Thyroid gland (tissue), 4 donors: ENCODE measurements at regions not wholly inside any gene's neighbourhood (a gene's known extent, or its start where the extent isn't known, plus 50 kb on each side); places are given as distances from the start of the nearest gene placed in this dataset.

Source experiments
- POLR2A ChIP-seq, 2 donors: fragments of 450-650 bp; IDR thresholded peaks; one replicate each; pipeline ENCODE4 v1.6.1; 2017; ENCODE audit warnings: antibody characterized with exemption in 2 of 2, mild to moderate bottlenecking in 2 of 2, moderate library complexity in 1 of 2
- TF ChIP-seq, protein P1 (sequence below), 6 experiments: fragments of 200-600 bp in 3 of 6; fragments of 450-650 bp in 3 of 6; sonication (generic) in 3 of 6; IDR thresholded peaks; one replicate each; pipeline ENCODE4 v1.5.1; 2016 to 2019; ENCODE audit warnings: antibody characterized with exemption in 6 of 6, mild to moderate bottlenecking in 2 of 6, inconsistent platforms in 1 of 6, moderate library complexity in 1 of 6

DNA sequence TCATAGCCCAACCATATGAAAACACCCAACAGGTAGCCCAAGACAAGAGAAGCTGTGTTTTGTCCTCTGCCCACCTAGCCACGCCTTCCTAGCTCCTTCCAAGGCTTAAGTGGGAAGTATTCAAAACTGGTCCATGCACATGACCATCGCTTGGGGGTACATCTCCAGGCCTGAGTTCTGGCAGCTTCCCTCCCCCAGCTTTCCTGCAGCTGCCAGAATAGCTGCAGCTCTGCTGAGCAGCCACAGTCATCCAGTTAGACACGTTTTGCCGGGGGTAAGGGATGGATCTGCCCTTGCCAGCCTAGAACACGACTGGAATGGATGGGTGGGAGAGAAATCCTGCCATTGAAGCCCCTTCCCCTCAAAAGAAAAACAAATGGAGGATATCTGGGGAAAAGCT is 166.8 kb downstream of the NRP2 start:
- TF ChIP-seq, protein P1, sequence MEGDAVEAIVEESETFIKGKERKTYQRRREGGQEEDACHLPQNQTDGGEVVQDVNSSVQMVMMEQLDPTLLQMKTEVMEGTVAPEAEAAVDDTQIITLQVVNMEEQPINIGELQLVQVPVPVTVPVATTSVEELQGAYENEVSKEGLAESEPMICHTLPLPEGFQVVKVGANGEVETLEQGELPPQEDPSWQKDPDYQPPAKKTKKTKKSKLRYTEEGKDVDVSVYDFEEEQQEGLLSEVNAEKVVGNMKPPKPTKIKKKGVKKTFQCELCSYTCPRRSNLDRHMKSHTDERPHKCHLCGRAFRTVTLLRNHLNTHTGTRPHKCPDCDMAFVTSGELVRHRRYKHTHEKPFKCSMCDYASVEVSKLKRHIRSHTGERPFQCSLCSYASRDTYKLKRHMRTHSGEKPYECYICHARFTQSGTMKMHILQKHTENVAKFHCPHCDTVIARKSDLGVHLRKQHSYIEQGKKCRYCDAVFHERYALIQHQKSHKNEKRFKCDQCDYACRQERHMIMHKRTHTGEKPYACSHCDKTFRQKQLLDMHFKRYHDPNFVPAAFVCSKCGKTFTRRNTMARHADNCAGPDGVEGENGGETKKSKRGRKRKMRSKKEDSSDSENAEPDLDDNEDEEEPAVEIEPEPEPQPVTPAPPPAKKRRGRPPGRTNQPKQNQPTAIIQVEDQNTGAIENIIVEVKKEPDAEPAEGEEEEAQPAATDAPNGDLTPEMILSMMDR (IDR thresholded peaks at IDR 0.05): no peak
- no peak for TF ChIP-seq POLR2A (IDR thresholded peaks at IDR 0.05)
